IPS-15b (cell line): ENCODE measurements at regions not wholly inside any gene's neighbourhood (a gene's known extent, or its start where the extent isn't known, plus 50 kb on each side); places are given as distances from the start of the nearest gene placed in this dataset.

Source experiments
- H3K27me3 ChIP-seq: one replicate; pipeline ENCODE4 v1.6.1; 2013; ENCODE audit warnings: low read length; ENCODE audit not compliant: control insufficient read depth, insufficient read depth
- H3K36me3 ChIP-seq: one replicate; pipeline ENCODE4 v1.6.1; 2013; ENCODE audit warnings: low read length; ENCODE audit not compliant: control insufficient read depth, insufficient read depth
- H3K4me1 ChIP-seq: one replicate; pipeline ENCODE4 v1.6.1; 2013; ENCODE audit warnings: mild to moderate bottlenecking, low read length; ENCODE audit not compliant: control insufficient read depth, insufficient read depth
- H3K4me3 ChIP-seq: one replicate; pipeline ENCODE4 v1.5.1; 2013; ENCODE audit warnings: low read depth, low read length
- H3K9ac ChIP-seq: one replicate; pipeline ENCODE4 v1.6.1; 2013; ENCODE audit warnings: low read depth, mild to moderate bottlenecking, low read length
- H3K9me3 ChIP-seq: one replicate; pipeline ENCODE4 v1.6.1; 2013; ENCODE audit warnings: mild to moderate bottlenecking, low read length; ENCODE audit not compliant: control insufficient read depth, insufficient read depth

DNA sequence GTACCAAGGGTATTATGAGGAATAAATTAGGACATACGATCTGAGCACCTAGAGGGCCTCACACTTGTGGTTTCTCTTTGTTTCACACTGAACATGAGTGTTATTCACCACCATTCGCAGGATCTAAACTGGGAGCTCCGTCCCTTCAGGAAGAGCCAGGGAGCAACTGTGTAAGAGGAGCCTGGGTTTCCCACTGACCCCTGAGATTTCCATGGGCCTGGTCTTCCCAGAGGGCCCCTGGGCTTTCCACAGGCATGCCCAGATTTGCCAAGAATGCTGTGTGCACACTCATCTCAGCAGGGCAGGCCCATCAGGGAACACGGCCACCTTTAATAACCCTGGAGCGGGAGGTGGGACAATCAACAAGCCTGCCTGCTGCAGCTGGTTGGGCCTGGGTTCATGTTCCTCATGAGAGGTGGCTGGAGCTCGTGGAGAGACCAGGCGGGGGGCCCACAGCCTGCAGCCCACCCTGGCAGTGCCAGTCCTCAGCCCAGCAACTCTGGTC lies 416.8 kb upstream of the MYT1L start:
- Histone ChIP-seq H3K4me1 (no peaks in the 10 kb centered on the region), H3K36me3 (no peaks in the 10 kb centered on the region), H3K9me3 (no peaks in the 10 kb centered on the region), H3K27me3 (no peaks in the 10 kb centered on the region), H3K9ac (no peak overlapping the region), H3K4me3 (no peak overlapping the region)

DNA sequence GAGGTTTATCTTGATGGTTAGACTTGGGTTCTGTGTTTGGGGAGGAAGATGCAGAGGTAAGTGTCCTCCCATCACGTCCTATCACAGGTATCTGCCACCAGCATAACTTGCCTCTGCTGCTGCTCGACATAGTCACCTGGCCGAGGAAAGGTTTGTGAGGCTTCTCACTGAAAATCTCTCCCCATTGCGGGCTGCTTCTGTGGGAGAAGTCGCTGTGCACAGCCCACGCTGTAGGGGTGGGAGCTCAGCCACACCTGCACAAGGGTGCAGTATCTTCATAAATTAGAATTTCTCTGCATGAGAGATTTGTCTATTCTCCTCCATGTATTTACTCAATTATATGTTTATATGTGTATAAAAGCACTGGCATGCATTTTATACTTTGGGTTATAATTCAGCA lies 415.7 kb upstream of the MYT1L start:
- no peak overlapping the region for H3K9ac ChIP-seq
- no peaks in the 10 kb centered on the region for H3K9me3 ChIP-seq
- no peaks in the 10 kb centered on the region for H3K27me3 ChIP-seq
- no peaks in the 10 kb centered on the region for H3K4me1 ChIP-seq
- no peak overlapping the region for H3K4me3 ChIP-seq
- no peaks in the 10 kb centered on the region for H3K36me3 ChIP-seq

DNA sequence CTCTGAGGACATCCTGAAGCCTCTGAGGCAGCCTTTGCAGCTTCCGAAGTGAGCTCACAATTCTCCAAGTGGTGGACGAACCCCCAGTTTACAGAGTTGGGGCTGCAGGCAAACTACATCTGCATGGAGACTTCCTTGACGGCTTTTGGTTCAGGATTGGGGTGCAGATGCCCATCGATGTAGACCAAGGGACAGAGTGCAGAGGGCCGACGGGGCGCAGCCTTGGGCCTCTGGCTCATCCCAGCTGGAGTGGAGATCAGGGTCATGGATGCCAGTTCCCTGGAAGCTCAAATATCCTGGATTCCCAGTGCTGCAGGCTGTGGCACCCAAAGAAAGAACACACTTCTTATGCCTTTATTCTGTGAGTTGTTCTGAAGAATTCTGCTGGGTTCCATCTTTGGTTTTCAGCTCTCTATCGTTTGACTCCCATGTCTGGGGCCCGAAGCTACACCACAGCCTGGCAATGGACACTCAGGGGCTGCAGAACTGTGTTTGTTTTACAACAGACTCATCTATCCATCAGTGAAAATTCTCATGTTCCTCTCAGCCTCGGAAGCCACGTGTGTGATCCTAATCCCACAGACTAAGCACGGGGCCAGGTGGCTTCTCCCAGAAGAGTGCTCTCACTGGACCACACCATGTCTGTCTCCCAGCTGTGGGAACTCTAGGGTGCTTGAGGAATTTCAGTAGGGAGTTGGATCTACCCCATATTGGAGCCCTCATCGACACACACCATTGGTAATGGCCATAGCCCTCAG lies 414.1 kb upstream of the MYT1L start:
- Histone ChIP-seq H3K4me3 (no peak overlapping the region), H3K9me3 (no peaks in the 10 kb centered on the region), H3K27me3 (no peaks in the 10 kb centered on the region), H3K9ac (no peak overlapping the region), H3K36me3 (no peaks in the 10 kb centered on the region), H3K4me1 (no peaks in the 10 kb centered on the region)

DNA sequence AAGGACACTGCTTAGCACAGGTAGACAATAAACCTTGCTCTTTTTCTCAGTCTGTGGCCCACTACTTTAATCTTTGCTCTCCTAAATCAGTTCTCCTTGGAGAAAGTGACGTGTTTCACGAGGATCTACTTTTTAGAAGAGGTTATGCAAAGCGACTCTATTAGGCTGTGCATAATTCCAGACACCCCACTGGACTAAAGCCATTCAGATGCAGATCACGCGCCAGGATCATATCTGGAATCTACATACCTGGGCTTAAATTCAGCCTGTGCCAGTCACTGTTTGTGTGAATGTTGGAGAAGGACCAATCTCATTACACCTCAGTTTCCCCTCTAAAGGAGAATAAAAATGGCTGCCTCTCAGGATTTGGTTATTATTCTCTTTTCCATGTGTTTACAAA lies 413.0 kb upstream of the MYT1L start:
- Histone ChIP-seq H3K4me3 (no peak overlapping the region), H3K36me3 (no peaks in the 10 kb centered on the region), H3K27me3 (no peaks in the 10 kb centered on the region), H3K9ac (no peak overlapping the region), H3K4me1 (no peaks in the 10 kb centered on the region), H3K9me3 (no peaks in the 10 kb centered on the region)

DNA sequence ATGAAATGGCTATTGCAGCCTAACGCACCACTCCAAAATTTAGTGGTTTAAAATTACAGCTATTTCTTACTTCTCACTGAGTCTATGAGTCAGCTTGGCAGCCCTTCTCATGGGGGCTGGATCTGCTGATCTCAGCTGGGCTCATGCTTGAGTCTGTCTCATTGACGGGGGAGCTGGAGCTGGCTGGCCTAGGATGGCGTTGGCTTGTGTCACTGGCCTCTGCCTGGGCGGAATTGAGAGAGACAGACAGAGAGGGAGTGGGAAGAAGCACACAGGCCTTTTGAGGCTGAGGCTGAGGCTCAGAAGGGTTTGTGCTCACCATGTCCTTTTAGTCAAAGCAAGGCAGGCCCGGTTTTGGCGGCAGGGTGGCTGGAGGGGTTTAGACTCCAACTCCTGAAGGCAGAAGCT lies 412.1 kb upstream of the MYT1L start:
- Histone ChIP-seq H3K27me3 (no peaks in the 10 kb centered on the region), H3K9ac (no peak overlapping the region), H3K9me3 (no peaks in the 10 kb centered on the region), H3K4me3 (no peak overlapping the region), H3K36me3 (no peaks in the 10 kb centered on the region), H3K4me1 (no peaks in the 10 kb centered on the region)

DNA sequence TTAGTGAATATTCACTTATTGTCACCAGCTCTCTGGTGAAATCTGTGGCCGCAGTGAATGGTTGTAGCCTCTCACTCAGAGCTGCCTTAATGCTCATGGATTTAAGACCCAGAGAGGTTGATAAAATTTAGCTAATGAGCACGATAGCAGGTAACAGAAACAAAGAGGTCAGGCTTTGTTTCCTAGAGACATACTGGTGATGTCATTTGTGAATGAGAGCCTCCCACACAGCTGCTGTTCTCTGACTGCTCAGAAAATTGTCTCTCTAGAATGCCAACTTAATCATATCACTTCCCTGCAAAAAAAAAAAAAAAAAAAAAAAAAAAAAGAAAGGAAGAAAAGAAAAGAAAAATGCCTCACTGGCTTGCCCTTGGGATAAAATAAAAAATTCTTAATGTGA lies 411.7 kb upstream of the MYT1L start:
- Histone ChIP-seq H3K9ac (no peak overlapping the region), H3K36me3 (no peaks in the 10 kb centered on the region), H3K9me3 (no peaks in the 10 kb centered on the region), H3K4me3 (no peak overlapping the region), H3K4me1 (no peaks in the 10 kb centered on the region), H3K27me3 (no peaks in the 10 kb centered on the region)

DNA sequence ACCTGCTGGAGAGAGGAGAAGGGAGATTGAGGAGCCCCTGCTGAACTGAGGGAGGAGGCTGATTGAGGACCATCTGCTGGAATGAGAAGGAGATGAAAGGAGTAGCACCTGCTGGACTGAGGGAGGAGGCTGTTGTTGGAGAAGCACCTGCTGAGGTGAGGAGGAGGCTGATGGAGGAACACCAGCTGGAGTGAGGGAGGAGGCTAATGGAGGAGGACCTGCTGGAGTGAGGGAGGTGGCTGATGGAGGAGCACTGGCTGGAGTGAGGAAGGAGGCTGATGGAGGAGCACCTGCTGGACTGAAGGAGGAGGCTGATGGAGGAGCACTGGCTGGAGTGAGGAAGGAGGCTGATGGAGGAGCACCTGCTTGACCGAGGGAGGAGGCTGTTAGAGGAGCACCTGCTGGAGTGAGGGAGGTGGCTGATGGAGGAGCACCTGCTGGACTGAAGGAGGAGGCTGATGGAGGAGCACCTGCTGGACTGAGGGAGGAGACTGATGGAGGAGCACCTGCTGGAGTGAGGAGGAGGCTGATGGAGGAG lies 409.2 kb upstream of the MYT1L start:
- Histone ChIP-seq H3K36me3 (no peaks in the 10 kb centered on the region), H3K27me3 (no peaks in the 10 kb centered on the region), H3K9ac (no peak overlapping the region), H3K4me3 (no peak overlapping the region), H3K4me1 (no peaks in the 10 kb centered on the region), H3K9me3 (no peaks in the 10 kb centered on the region)

DNA sequence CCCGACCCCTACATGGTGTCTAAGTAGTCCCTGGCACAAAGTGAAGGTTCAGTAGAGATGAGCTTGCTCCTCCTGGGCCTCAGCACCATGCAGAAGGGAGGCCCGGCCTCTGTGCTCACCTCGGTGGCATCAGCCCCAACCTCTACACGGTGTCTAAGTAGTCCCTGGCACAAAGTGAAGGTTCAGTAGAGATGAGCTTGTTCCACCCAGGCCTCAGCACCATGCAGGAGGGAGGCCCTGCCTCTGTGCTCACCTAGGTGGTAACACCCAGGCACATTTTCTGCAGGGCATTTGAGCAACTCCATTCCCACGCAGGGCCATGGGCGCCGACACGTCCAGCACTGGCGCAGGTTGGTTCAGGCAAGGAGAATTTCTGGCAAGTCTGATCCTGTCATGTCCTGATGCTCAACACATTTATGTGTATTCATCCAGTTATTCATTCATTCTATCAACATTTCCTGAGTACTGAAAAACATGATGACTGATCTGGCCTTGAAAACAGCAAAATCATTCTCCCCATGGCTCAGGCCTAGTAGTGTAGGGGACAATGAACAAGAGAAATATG lies 408.2 kb upstream of the MYT1L start:
- no peaks in the 10 kb centered on the region for H3K36me3 ChIP-seq
- H3K9me3 ChIP-seq: no peaks in the 10 kb centered on the region
- H3K4me1 ChIP-seq: no peaks in the 10 kb centered on the region
- H3K27me3 ChIP-seq: no peaks in the 10 kb centered on the region
- H3K4me3 ChIP-seq: no peak overlapping the region
- H3K9ac ChIP-seq: no peak overlapping the region

DNA sequence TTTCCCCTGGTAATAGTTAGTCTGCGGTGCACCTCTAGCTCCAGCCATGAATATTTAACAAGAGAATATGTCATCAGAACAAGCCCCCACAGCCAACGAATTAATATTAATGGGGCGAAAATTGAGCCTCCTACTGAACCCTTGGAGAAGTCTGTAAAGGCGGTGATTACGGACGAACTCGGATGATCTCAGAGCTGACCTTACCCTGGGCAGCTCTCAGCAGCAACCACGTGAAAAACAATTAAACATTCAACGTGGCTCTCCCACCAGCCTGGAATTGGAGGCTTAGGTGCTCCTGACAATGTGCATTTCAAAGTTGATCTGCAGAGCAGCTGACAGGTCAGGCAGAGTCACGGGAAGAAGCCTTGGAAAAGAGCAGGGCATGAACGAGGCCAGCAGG lies 407.6 kb upstream of the MYT1L start:
- Histone ChIP-seq H3K4me3 (no peak overlapping the region), H3K9me3 (no peaks in the 10 kb centered on the region), H3K27me3 (no peaks in the 10 kb centered on the region), H3K4me1 (no peaks in the 10 kb centered on the region), H3K36me3 (no peaks in the 10 kb centered on the region), H3K9ac (no peak overlapping the region)

DNA sequence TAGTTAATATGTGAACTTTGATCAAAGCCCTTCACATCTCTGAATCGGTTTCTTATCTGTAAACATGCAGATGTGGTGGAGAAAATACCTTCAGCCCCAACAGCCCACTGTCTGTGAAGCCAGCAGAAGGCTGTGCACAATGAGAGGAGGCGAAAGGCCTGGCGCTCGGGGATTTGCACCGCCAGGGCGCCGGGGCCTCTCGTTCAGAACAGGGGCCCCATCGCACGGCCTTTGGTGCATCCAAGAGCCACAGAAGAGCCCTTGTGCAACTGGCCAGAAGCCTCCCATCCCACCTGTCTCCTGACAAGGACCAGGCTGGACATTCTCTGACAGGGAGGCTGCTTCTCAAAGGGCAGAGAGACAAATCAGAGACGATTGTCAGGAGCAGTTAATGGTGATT lies 407.2 kb upstream of the MYT1L start:
- no peak overlapping the region for H3K4me3 ChIP-seq
- no peaks in the 10 kb centered on the region for H3K9me3 ChIP-seq
- H3K4me1 ChIP-seq: no peaks in the 10 kb centered on the region
- H3K36me3 ChIP-seq: no peaks in the 10 kb centered on the region
- H3K27me3 ChIP-seq: no peaks in the 10 kb centered on the region
- H3K9ac ChIP-seq: no peak overlapping the region

DNA sequence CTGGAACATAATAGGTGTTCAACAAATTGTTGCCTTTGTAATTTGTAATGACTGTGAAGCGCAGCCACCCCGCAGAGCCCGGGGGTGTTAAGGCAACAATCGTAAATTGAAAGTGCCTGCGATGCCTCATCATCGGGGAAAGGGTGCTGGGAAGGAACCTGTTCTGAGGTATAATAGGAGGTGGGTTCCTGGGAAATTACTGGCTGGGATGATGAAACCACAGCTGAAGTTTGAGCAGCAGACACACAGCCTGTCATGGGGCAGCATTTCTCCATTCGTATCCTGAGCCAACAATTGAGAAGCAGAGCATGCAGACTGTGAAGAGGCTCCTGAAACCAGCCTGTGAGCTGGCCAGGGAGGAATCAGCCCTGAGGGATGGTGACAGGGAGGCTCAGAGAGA lies 404.0 kb upstream of the MYT1L start:
- Histone ChIP-seq H3K4me1 (no peaks in the 10 kb centered on the region), H3K9ac (no peak overlapping the region), H3K36me3 (no peaks in the 10 kb centered on the region), H3K9me3 (no peaks in the 10 kb centered on the region), H3K4me3 (no peak overlapping the region), H3K27me3 (no peaks in the 10 kb centered on the region)

DNA sequence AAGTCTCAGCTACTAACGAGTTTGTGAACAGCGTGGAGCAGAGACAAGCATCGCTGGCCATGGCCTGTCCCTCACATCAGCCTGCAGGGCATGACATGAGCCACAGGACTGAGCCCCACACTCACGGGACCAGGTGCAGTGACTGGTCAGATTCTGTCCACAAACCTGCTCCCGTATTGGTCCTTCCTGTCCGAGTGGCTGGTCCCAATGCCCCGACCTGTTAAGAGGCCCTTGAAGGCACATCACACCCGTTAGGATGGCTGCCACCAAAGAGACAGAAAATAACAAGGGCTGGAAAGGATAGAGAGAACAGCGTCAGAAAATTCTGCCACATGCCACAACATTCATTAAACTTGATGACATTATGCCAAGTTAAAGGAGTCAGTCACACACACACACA lies 403.2 kb upstream of the MYT1L start:
- Histone ChIP-seq H3K9ac (no peak overlapping the region), H3K36me3 (no peaks in the 10 kb centered on the region), H3K4me1 (no peaks in the 10 kb centered on the region), H3K9me3 (no peaks in the 10 kb centered on the region), H3K27me3 (no peaks in the 10 kb centered on the region), H3K4me3 (no peak overlapping the region)
